Brain microvascular endothelial cell (primary cell): ENCODE measurements at regions not wholly inside any gene's neighbourhood (a gene's known extent, or its start where the extent isn't known, plus 50 kb on each side); places are given as distances from the start of the nearest gene placed in this dataset.

Source experiments
- DNase-seq: peaks from one replicate; pipeline ENCODE4 v3.0.0-alpha.2; 2020
- H3K27ac ChIP-seq: fragments of 250-450 bp; sonication (Bioruptor Pico); 2 replicates; pipeline ENCODE4 v1.5.1; 2020; ENCODE audit warnings: mild to moderate bottlenecking, moderate library complexity
- H3K27me3 ChIP-seq: fragments of 250-450 bp; sonication (Bioruptor Pico); replicated peaks from 2 replicates; pipeline ENCODE4 v1.5.1; 2020; ENCODE audit warnings: mild to moderate bottlenecking
- H3K36me3 ChIP-seq: fragments of 250-450 bp; sonication (Bioruptor Pico); replicated peaks from 2 replicates; pipeline ENCODE4 v1.5.1; 2020; ENCODE audit warnings: mild to moderate bottlenecking
- H3K4me3 ChIP-seq: 2 replicates; pipeline ENCODE4 v1.5.1; 2011; ENCODE audit warnings: low read depth, mild to moderate bottlenecking, control low read depth, low read length, moderate library complexity
- CTCF ChIP-seq: IDR thresholded peaks from 2 replicates; pipeline ENCODE4 v1.5.1; 2011; ENCODE audit warnings: low read depth, mild to moderate bottlenecking, moderate library complexity, low read length, control low read depth, inconsistent platforms; ENCODE audit errors: missing control alignments
- in situ Hi-C: cut with HindIII; loops from 2 replicates; pipeline ENCODE4 v1.10.0; 2017; ENCODE audit warnings: low sequenced_read_pairs, low pct_ligation_motif_present

- no peak for DNase-seq
- Histone ChIP-seq H3K27ac (no peak overlapping the region), H3K27me3 (no peaks in the 10 kb centered on the region), H3K4me3 (no peak overlapping the region), H3K36me3 (no peaks in the 10 kb centered on the region)
- no peak for TF ChIP-seq CTCF
- in situ Hi-C loops, result no loop called here
Measured at GRCh38 chr1:192238421-192238820, 78.4 kb upstream of the RGS21 start.

GRCh38 chr1:192243721-192244120 lies 73.1 kb upstream of the RGS21 start:
- Histone ChIP-seq H3K4me3 (no peak overlapping the region), H3K27ac (no peak overlapping the region), H3K27me3 (no peaks in the 10 kb centered on the region), H3K36me3 (no peaks in the 10 kb centered on the region)
- TF ChIP-seq CTCF, result no peak
- in situ Hi-C loops, result no loop called here
- no peak for DNase-seq

- Histone ChIP-seq H3K4me3 (no peak overlapping the region), H3K27ac (no peak overlapping the region), H3K36me3 (no peaks in the 10 kb centered on the region), H3K27me3 (no peaks in the 10 kb centered on the region)
- DNase-seq, result no peak
- TF ChIP-seq CTCF, result no peak
- in situ Hi-C loops, result no loop called here
Measured at GRCh38 chr1:192251735-192252134, 65.1 kb upstream of the RGS21 start.

GRCh38 chr1:192252776-192253175 lies 64.0 kb upstream of the RGS21 start:
- in situ Hi-C loops, result no loop called here
- no peaks in the 10 kb centered on the region for H3K36me3 ChIP-seq
- DNase-seq, result no peak
- TF ChIP-seq CTCF, result no peak
- H3K27me3 ChIP-seq, result no peaks in the 10 kb centered on the region
- no peak overlapping the region for H3K4me3 ChIP-seq
- no peak overlapping the region for H3K27ac ChIP-seq

GRCh38 chr1:192256674-192257334 lies 60.0 kb upstream of the RGS21 start:
- Histone ChIP-seq H3K27me3 (no peaks in the 10 kb centered on the region), H3K36me3 (no peaks in the 10 kb centered on the region), H3K4me3 (no peak overlapping the region), H3K27ac (no peak overlapping the region)
- in situ Hi-C loops, result no loop called here
- DNase-seq, result no peak
- no peak for TF ChIP-seq CTCF

- no peak for DNase-seq
- Histone ChIP-seq H3K36me3 (no peaks in the 10 kb centered on the region), H3K27me3 (no peaks in the 10 kb centered on the region), H3K4me3 (no peak overlapping the region), H3K27ac (no peak overlapping the region)
- TF ChIP-seq CTCF, result no peak
- in situ Hi-C loops, result no loop called here
Measured at GRCh38 chr1:192260076-192260475, 56.7 kb upstream of the RGS21 start.
